ENCODE measurements at regions not wholly inside any gene's neighbourhood (a gene's known extent, or its start where the extent isn't known, plus 50 kb on each side); places are given as distances from the start of the nearest gene placed in this dataset.

DNA sequence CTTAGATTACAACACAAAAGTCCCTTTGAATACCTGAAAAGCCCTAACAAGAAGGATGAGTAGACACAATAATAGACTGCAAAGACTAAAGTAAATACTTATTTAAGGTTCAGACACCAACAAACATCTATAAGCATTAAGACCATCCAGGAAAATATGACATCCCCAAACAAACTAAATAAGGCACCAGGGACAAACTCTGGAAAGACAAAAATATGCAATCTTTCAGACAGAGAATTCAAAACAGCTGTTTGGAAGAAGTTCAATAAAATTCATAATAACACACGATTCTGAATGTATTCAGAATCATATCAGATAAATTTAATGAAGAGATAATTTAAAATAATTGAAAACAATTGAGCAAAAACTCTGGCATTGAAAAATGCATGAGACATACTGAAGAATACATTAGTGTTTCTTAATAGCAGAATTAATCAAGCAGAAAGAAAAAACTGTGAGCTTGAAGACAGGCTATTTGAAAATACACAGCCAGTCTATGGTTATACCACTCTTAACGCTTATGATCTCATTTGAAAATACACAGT lies 1388.8 kb downstream of the DSC3 start:
- H3K27ac Mint-ChIP-seq = no peak overlapping the region
- no peaks in the 10 kb centered on the region for H3K27me3 Mint-ChIP-seq
- no peaks in the 10 kb centered on the region for H3K36me3 Mint-ChIP-seq (ENCODE audit: low read depth)
- no peak overlapping the region for H3K4me3 Mint-ChIP-seq
- H3K4me1 Mint-ChIP-seq = no peaks in the 10 kb centered on the region
- POLR2A ChIA-PET = no interaction called here
- CTCF ChIA-PET = interaction anchor here (0.7 kb wide), 1 partner anchor 17 kb away, joined by 3 read pairs; no protein-coding TSS in a partner anchor
- no peak for DNase-seq
- peaks cover 6% of the 10 kb centered on the region for H3K9me3 Mint-ChIP-seq

DNA sequence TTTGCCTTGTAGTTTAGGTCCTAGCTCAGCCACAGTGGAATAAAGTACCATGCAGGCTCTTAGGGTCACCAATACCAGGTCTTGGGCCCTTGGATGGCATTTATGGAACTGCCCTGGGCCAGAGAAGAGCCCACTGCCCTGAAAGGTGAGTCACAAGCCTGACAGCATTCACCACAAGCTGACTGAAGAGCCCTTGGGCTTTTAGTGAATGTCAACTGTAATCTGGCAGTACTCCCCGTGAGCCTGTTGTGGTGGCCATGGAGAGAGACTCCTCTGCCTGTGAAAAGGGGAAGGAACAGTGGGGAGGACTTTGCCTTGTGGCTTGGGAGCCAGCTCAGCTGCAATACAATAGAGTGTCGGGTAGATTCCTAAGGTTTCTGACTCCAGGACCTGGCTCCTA lies 1389.7 kb downstream of the DSC3 start:
- H3K9me3 Mint-ChIP-seq = peaks cover 6% of the 10 kb centered on the region

DNA sequence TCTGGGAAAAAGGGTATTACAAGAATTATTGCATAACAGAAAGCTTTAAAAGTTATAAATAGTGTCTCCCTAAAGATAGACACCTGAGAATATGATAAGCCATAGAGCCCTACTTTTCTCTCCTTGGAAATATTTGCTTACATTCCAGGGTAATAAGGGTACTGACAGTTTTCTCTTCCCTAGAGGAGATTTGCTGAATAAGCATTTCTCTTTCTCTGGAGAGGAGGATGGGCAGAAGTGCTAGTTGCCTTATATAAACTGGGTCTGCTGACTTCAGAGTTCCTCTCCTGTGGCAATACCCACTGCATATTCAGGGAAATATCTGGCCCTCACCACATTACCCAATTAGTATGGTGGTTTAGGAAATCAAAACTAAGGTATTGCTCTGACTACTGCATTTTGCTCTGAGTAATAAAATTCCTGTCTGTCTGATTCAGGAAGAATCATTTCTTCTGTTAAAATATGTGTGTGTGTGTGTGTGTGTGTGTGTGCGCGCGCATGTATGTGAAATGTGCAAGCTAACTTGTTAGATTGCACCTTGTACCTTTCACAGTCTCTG lies 1391.3 kb downstream of the DSC3 start:
- POLR2A ChIA-PET = no interaction called here
- H3K36me3 Mint-ChIP-seq (ENCODE audit: low read depth) = no peaks in the 10 kb centered on the region
- H3K4me1 Mint-ChIP-seq = no peaks in the 10 kb centered on the region
- no peak for DNase-seq
- CTCF ChIA-PET = no interaction called here
- H3K4me3 Mint-ChIP-seq = no peak overlapping the region
- no peak overlapping the region for H3K27ac Mint-ChIP-seq
- H3K9me3 Mint-ChIP-seq = peaks cover 4% of the 10 kb centered on the region
- H3K27me3 Mint-ChIP-seq = no peaks in the 10 kb centered on the region

More for the DNA sequence above, 1389.7 kb downstream of the DSC3 start:
- Mint-ChIP-seq H3K4me3 (no peak overlapping the region), H3K27me3 (no peaks in the 10 kb centered on the region), H3K27ac (no peak overlapping the region), H3K4me1 (no peaks in the 10 kb centered on the region), H3K36me3 (ENCODE audit: low read depth) (no peaks in the 10 kb centered on the region)
- ChIA-PET CTCF (no interaction called here), POLR2A (no interaction called here)
- no peak for DNase-seq

DNA sequence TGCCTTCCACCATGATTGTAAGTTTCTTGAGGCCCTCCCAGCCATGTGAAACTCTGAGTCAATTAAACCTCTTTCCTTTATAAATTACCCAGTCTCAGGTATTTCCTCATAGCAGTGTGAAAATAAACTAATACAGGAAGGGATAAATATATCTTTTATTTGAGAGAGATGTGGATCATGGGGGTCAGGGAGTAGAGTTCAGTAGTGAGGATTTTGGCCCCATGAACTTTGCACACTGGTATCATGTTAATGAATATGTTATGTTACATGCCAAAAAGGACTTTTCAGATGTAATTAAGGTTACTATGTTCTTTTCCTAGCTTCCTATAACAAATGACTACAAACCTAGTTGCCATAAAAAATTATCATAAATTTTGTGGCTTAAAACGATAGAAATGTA lies 1393.7 kb downstream of the DSC3 start:
- POLR2A ChIA-PET = no interaction called here
- no peak for DNase-seq
- H3K4me3 Mint-ChIP-seq = no peak overlapping the region
- no peak overlapping the region for H3K27ac Mint-ChIP-seq
- no peaks in the 10 kb centered on the region for H3K4me1 Mint-ChIP-seq
- CTCF ChIA-PET = no interaction called here
- peaks cover 7% of the 10 kb centered on the region for H3K9me3 Mint-ChIP-seq
- no peaks in the 10 kb centered on the region for H3K36me3 Mint-ChIP-seq (ENCODE audit: low read depth)
- H3K27me3 Mint-ChIP-seq = no peaks in the 10 kb centered on the region

DNA sequence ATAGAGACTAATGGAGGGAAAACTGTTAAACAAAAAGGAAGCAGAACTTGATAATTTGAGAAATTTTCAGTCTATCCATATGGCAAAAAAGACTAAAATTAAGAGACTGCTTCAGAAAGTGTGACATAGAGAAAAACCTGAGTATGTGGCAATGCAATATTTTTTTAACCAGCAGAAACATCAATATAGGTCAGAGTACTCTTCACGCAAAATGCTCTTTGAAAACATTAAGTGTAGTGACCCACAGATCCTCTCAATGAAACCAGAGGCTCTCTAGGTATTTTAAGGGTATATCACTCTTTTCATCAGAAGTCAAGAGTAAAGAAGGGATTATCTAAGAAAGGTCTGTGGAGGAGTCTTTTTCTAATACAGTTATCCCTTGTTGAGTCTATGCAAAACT lies 1394.8 kb downstream of the DSC3 start:
- no peak overlapping the region for H3K27ac Mint-ChIP-seq
- no peak for DNase-seq
- no peaks in the 10 kb centered on the region for H3K36me3 Mint-ChIP-seq (ENCODE audit: low read depth)
- H3K4me1 Mint-ChIP-seq = no peaks in the 10 kb centered on the region
- H3K27me3 Mint-ChIP-seq = no peaks in the 10 kb centered on the region
- ChIA-PET POLR2A (no interaction called here), CTCF (no interaction called here)
- H3K4me3 Mint-ChIP-seq = no peak overlapping the region
- peaks cover 7% of the 10 kb centered on the region for H3K9me3 Mint-ChIP-seq

DNA sequence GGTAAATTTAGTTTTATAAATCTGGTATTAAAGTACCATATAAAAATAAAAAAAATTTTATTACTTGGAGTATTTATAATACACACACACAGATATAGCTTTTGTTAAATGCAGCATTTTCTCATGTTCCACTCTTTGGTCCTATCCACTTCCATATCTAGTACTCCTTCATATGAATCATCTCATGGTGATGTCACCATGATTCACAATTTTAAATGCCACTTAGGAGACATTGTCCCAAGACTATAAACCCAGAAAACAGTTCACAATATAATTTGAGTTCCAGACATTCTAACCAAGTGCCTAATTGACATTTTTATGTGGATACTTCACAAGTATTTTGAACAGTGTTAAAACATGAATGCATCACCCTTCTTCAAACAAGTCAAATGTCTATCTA lies 1398.3 kb downstream of the DSC3 start:
- no peaks in the 10 kb centered on the region for H3K4me1 Mint-ChIP-seq
- no peaks in the 10 kb centered on the region for H3K27me3 Mint-ChIP-seq
- H3K36me3 Mint-ChIP-seq (ENCODE audit: low read depth) = no peaks in the 10 kb centered on the region
- H3K9me3 Mint-ChIP-seq = peaks cover 9% of the 10 kb centered on the region
- CTCF ChIA-PET = no interaction called here
- no peak overlapping the region for H3K4me3 Mint-ChIP-seq
- DNase-seq = no peak
- POLR2A ChIA-PET = no interaction called here
- no peak overlapping the region for H3K27ac Mint-ChIP-seq

DNA sequence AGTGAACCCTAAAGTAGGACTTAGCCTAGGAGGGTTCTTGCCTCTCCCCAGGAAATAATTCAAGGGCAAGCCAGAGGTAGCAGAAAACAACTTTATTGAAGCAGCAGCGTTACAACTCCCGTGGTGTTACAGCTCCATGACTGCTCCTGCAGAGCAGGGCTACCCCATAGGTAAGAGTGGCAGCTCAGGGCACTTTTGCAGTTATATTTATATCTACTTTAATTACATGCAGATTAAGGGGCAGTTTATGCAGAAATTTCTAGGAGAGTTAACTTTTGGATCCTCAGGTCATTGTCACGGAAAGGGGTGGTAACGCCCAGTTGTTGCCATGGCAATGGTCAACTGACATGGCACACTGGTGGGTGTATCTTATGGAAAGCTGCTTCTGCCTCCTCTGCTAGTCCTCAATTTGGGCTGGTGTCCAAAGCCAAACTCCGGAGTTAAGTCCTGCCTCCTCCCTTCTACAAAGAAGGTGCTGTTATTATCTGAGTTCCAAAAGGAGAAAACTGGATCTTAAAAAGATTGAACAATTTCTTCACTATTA lies 1413.0 kb downstream of the DSC3 start:
- no peak overlapping the region for H3K4me3 Mint-ChIP-seq
- no peaks in the 10 kb centered on the region for H3K9me3 Mint-ChIP-seq
- ChIA-PET CTCF (no interaction called here), POLR2A (no interaction called here)
- H3K36me3 Mint-ChIP-seq (ENCODE audit: low read depth) = no peaks in the 10 kb centered on the region
- no peak for DNase-seq
- H3K27me3 Mint-ChIP-seq = no peaks in the 10 kb centered on the region
- H3K4me1 Mint-ChIP-seq = no peaks in the 10 kb centered on the region
- H3K27ac Mint-ChIP-seq = no peak overlapping the region

DNA sequence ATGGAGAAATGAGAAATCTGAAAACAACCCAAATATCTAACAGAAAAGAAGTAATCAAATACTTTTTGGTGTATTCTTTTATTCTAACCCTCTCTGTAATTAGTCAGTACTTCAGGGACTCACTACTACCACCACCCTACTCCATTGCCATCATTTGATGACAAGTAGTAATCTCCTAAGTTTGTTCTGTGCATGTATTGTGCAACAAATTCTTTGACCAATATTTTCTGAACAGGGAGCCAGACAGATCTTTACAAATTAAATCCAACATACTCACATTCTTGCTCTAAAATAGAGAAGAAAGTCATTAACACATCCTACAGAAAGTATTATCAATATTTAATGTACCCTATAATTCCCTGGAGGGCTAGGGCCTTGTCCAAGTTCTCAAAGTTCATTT lies 1416.4 kb downstream of the DSC3 start:
- DNase-seq = no peak
- H3K4me3 Mint-ChIP-seq = no peak overlapping the region
- H3K27me3 Mint-ChIP-seq = no peaks in the 10 kb centered on the region
- no peaks in the 10 kb centered on the region for H3K36me3 Mint-ChIP-seq (ENCODE audit: low read depth)
- POLR2A ChIA-PET = no interaction called here
- H3K9me3 Mint-ChIP-seq = no peaks in the 10 kb centered on the region
- CTCF ChIA-PET = no interaction called here
- H3K27ac Mint-ChIP-seq = no peak overlapping the region
- H3K4me1 Mint-ChIP-seq = no peaks in the 10 kb centered on the region

DNA sequence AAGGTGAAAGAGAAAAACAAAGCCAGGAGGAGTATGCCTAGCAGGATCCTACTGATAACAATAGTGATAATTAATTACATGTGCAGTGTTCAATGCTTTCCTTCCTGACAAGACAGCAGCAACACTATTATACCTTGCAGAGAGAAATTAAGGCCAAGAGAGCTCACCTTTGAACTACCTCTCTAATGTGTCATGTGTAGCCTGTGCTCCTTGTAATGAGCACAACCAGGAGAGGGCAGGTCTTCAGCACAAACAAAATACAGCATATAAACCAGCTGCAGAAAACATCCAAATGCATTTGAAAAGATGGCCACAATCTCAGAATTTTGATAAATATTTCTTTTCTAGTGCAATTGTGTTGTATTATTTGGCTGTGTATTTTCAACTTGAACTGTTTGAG lies 1425.7 kb downstream of the DSC3 start:
- DNase-seq = no peak
- H3K27me3 Mint-ChIP-seq = no peaks in the 10 kb centered on the region
- ChIA-PET CTCF (no interaction called here), POLR2A (no interaction called here)
- H3K4me1 Mint-ChIP-seq = no peaks in the 10 kb centered on the region
- peaks cover 2% of the 10 kb centered on the region for H3K9me3 Mint-ChIP-seq
- H3K36me3 Mint-ChIP-seq (ENCODE audit: low read depth) = no peaks in the 10 kb centered on the region
- no peak overlapping the region for H3K4me3 Mint-ChIP-seq
- no peak overlapping the region for H3K27ac Mint-ChIP-seq

DNA sequence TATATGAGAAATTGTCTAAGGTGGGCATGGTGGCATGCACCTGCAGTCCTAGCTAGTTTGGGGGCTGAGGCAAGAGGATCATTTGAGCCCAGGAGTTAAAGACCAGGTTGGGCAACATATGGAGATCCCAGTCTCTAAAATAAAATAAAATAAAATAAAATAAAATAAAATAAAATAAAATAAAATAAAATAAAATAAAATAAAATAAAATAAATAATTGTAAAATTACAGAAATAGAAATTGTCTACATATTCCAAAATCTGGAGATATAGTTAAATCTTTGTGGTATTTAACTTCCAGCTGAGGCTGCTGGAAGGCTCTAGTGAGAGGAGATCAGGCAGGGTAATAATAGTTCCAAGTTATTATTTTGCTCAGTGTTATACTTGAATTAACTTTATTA lies 1432.1 kb upstream of the CDH2 start:
- peaks cover 18% of the 10 kb centered on the region for H3K9me3 Mint-ChIP-seq
- ChIA-PET POLR2A (no interaction called here), CTCF (no interaction called here)
- no peaks in the 10 kb centered on the region for H3K36me3 Mint-ChIP-seq (ENCODE audit: low read depth)
- no peak overlapping the region for H3K4me3 Mint-ChIP-seq
- no peak overlapping the region for H3K27ac Mint-ChIP-seq
- no peaks in the 10 kb centered on the region for H3K4me1 Mint-ChIP-seq
- DNase-seq = no peak
- no peaks in the 10 kb centered on the region for H3K27me3 Mint-ChIP-seq

DNA sequence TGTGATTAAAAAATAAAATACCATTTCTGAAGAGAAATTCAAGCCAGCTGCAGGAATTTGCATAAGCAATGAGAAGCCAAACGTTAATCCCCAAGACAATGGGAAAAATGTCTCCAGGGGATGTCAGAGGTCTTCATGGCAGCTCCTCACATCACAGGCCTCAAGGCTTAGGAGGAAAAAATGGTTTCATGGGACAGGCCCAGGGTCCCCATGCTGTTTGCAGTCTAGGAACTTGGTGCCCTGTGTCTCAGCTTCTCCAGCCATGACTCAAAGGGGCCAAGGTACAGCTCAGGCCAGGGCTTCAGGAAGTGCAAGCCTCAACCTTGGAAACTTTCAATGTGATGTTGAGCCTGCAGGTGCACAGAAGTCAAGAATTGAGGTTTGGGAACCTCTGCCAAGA lies 1428.4 kb upstream of the CDH2 start:
- no peak for DNase-seq
- H3K4me3 Mint-ChIP-seq = no peak overlapping the region
- ChIA-PET CTCF (no interaction called here), POLR2A (no interaction called here)
- no peaks in the 10 kb centered on the region for H3K36me3 Mint-ChIP-seq (ENCODE audit: low read depth)
- no peaks in the 10 kb centered on the region for H3K4me1 Mint-ChIP-seq
- no peaks in the 10 kb centered on the region for H3K27me3 Mint-ChIP-seq
- H3K27ac Mint-ChIP-seq = no peak overlapping the region
- peaks cover 21% of the 10 kb centered on the region for H3K9me3 Mint-ChIP-seq

DNA sequence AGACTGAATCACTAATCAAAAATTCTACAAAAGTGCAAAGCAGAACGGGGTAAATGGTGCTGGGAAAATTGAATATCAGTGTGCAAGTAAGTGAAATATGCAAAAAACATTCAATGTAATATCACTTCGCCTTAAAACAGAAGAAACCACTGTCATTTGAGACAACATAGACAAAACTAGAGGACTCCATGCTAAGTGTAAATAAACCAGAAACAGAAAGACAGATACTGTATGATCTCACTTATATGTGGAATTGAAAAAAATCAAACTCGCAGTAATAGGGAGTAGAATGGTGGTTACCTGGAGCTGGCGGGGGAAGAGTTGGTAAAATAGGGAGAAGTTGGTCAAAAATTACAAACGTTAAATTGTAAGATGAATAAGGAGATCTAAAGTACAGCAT lies 1420.0 kb upstream of the CDH2 start:
- Mint-ChIP-seq H3K9me3 (peaks cover 5% of the 10 kb centered on the region), H3K4me3 (no peak overlapping the region), H3K27me3 (no peaks in the 10 kb centered on the region), H3K36me3 (ENCODE audit: low read depth) (no peaks in the 10 kb centered on the region), H3K27ac (no peak overlapping the region), H3K4me1 (no peaks in the 10 kb centered on the region)
- no peak for DNase-seq
- ChIA-PET CTCF (no interaction called here), POLR2A (no interaction called here)

DNA sequence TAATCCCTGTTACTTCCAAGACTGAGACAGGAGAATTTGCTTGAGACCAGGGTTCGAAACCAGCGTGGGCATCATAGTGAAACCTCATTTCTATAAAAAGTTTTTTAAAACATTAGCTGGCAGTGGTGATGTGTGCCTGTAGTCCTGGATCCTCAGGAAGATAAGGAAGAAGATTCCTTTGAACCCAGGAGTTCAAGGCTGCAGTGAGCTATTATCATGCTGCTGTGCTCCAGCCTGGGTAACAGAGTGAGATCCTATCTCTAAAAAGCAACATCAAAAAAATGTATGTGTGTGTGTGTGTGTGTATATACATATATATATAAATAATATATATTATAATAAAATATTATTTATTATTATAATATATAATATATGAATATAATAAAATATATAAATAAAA lies 1417.6 kb upstream of the CDH2 start:
- Mint-ChIP-seq H3K27ac (no peak overlapping the region), H3K27me3 (no peaks in the 10 kb centered on the region), H3K4me1 (no peaks in the 10 kb centered on the region), H3K36me3 (ENCODE audit: low read depth) (no peaks in the 10 kb centered on the region), H3K9me3 (peaks cover 6% of the 10 kb centered on the region), H3K4me3 (no peak overlapping the region)
- no peak for DNase-seq
- CTCF ChIA-PET = interaction anchor here (0.6 to 0.7 kb wide), 3 partner anchors 585 to 1906 kb away, joined by 3 to 5 read pairs (median 4); no protein-coding TSS in a partner anchor
- POLR2A ChIA-PET = no interaction called here

DNA sequence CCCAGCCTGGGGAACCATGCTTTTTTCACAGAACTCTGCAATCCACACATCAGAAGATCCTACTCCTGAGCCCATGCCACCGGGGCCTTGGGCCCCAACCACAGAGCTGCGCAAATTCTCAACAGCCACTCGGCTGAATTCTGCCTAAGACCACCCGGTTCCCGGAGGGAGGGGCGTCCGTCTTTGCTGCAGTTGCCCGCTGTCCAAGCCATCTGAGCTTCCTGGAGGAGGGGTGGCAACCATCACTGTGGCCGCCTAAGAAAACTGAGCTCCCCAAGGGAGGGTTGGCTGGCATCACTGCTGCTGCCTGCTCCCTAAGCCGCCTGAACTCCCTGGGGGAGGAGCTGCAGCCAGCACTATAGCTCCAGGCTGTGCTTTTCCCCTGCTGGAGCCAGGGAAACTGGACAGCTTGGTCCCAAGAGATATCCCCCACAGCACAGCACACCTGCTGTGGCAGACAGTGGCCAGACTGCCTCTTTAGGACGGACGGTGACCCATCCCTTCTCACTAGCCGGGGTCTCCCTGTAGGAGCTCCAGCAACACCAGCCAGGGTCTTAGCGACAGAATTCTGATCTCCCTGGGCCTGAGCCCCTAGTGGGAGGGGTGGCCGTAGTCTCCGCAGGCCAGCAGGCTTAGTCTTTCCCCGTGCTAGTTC lies 1411.6 kb upstream of the CDH2 start:
- no peak for DNase-seq
- Mint-ChIP-seq H3K9me3 (peaks cover 17% of the 10 kb centered on the region), H3K4me3 (no peak overlapping the region), H3K27me3 (no peaks in the 10 kb centered on the region), H3K27ac (no peak overlapping the region), H3K36me3 (ENCODE audit: low read depth) (no peaks in the 10 kb centered on the region), H3K4me1 (no peaks in the 10 kb centered on the region)
- CTCF ChIA-PET = no interaction called here
- POLR2A ChIA-PET = no interaction called here

Data from activated CD4-positive, alpha-beta T cell treated with anti-CD3 and anti-CD28 coated beads, Interleukin-2, amount 10 ng/mL, durations not matched to agents 7 days and 5 days (primary cell).